CD14-positive monocyte (primary cell): ENCODE measurements at regions not wholly inside any gene's neighbourhood (a gene's known extent, or its start where the extent isn't known, plus 50 kb on each side); places are given as distances from the start of the nearest gene placed in this dataset.

ENCODE experiments used
- DNase-seq, 3 donors: peaks; one replicate each; pipeline ENCODE4 v3.0.0-alpha.2; 2011 to 2022
- H2AFZ ChIP-seq: 2 replicates; pipeline ENCODE4 v1.6.0; 2012; ENCODE audit warnings: mild to moderate bottlenecking, low read depth, low read length, inconsistent platforms; ENCODE audit not compliant: insufficient read depth, poor library complexity, severe bottlenecking
- H3K27ac ChIP-seq, 2 donors: 1 replicate in 1 of 2; 2 replicates in 1 of 2; pipeline ENCODE4 v1.5.1; 2012 to 2013; ENCODE audit warnings: low read length in 2 of 2, control low read depth in 1 of 2, inconsistent platforms in 1 of 2, low read depth in 1 of 2, mild to moderate bottlenecking in 1 of 2
- H3K27me3 ChIP-seq, 2 donors: one replicate each; pipeline versions ENCODE4 v1.6.0 to v1.6.1; 2011 to 2013; ENCODE audit warnings: low read length in 2 of 2; ENCODE audit not compliant: control insufficient read depth in 2 of 2, insufficient read depth in 2 of 2
- H3K36me3 ChIP-seq, 2 donors: replicated peaks in 1 of 2; 1 replicate in 1 of 2; 2 replicates in 1 of 2; pipeline versions ENCODE4 v1.5.1 to v1.6.1; 2012 to 2013; ENCODE audit warnings: low read length in 2 of 2, control low read depth in 1 of 2, inconsistent platforms in 1 of 2, mild to moderate bottlenecking in 1 of 2; ENCODE audit not compliant: insufficient read depth in 2 of 2, control insufficient read depth in 1 of 2
- H3K4me1 ChIP-seq, 2 donors: 1 replicate in 1 of 2; 2 replicates in 1 of 2; pipeline versions ENCODE4 v1.5.1 to v1.6.1; 2012 to 2013; ENCODE audit warnings: low read length in 2 of 2, control low read depth in 1 of 2, inconsistent platforms in 1 of 2, mild to moderate bottlenecking in 1 of 2, moderate library complexity in 1 of 2; ENCODE audit not compliant: insufficient read depth in 2 of 2, control insufficient read depth in 1 of 2
- H3K4me2 ChIP-seq: replicated peaks from 2 replicates; pipeline ENCODE3; 2012; ENCODE audit warnings: low read length, moderate library complexity, mild to moderate bottlenecking; ENCODE audit not compliant: poor library complexity, severe bottlenecking; ENCODE audit errors: extremely low read depth
- H3K4me3 ChIP-seq, 3 experiments: fragments of 200-600 bp in 1 of 3; sonication (generic) in 1 of 3; replicated peaks in 1 of 3; 1 replicate in 2 of 3; 2 replicates in 1 of 3; pipeline ENCODE4 v1.5.1; 2011 to 2013; ENCODE audit warnings: low read length in 3 of 3, mild to moderate bottlenecking in 3 of 3, control low read depth in 2 of 3, low read depth in 2 of 3, inconsistent platforms in 1 of 3, moderate library complexity in 1 of 3
- H3K79me2 ChIP-seq: 2 replicates; pipeline ENCODE4 v1.6.0; 2012; ENCODE audit warnings: mild to moderate bottlenecking, control low read depth, inconsistent platforms, low read length, moderate library complexity; ENCODE audit not compliant: insufficient read depth
- H3K9ac ChIP-seq: 2 replicates; pipeline ENCODE4 v1.6.0; 2017; ENCODE audit warnings: low read length, mild to moderate bottlenecking; ENCODE audit not compliant: insufficient read depth, poor library complexity, severe bottlenecking
- H3K9me3 ChIP-seq, 2 donors: replicated peaks in 1 of 2; 1 replicate in 1 of 2; 2 replicates in 1 of 2; pipeline versions ENCODE4 v1.5.1 to v1.6.1; 2012 to 2013; ENCODE audit warnings: low read length in 2 of 2, control low read depth in 1 of 2; ENCODE audit not compliant: control insufficient read depth in 1 of 2, insufficient read depth in 1 of 2
- H4K20me1 ChIP-seq: 2 replicates; pipeline ENCODE4 v1.6.0; 2012; ENCODE audit warnings: mild to moderate bottlenecking, low read length, control low read depth, moderate library complexity; ENCODE audit not compliant: insufficient read depth
- H3K27ac Mint-ChIP-seq, 7 donors: one replicate each; pipeline ENCODE4 v1.8.0; 2020; ENCODE audit warnings: mild to moderate bottlenecking in 7 of 7, mixed read lengths in 7 of 7, moderate library complexity in 6 of 7, inconsistent platforms in 2 of 7
- H3K27me3 Mint-ChIP-seq, 3 donors: one replicate each; pipeline ENCODE4 v1.8.0; 2021 to 2022; ENCODE audit warnings: low read depth in 3 of 3, mild to moderate bottlenecking in 3 of 3, mixed read lengths in 3 of 3, moderate library complexity in 3 of 3, inconsistent platforms in 1 of 3
- H3K36me3 Mint-ChIP-seq, 2 donors: one replicate each; pipeline ENCODE4 v1.8.0; 2020; ENCODE audit warnings: mixed read lengths in 2 of 2, inconsistent platforms in 1 of 2, mild to moderate bottlenecking in 1 of 2
- H3K4me1 Mint-ChIP-seq: one replicate; pipeline ENCODE4 v1.8.0; 2020; ENCODE audit warnings: mild to moderate bottlenecking, mixed read lengths
- H3K4me3 Mint-ChIP-seq, 2 donors: one replicate each; pipeline ENCODE4 v1.8.0; 2020; ENCODE audit warnings: mild to moderate bottlenecking in 2 of 2, mixed read lengths in 2 of 2, moderate library complexity in 1 of 2
- H3K9me3 Mint-ChIP-seq, 7 donors: one replicate each; pipeline ENCODE4 v1.8.0; 2020 to 2022; ENCODE audit warnings: mixed read lengths in 7 of 7, mild to moderate bottlenecking in 6 of 7, moderate library complexity in 6 of 7, inconsistent platforms in 2 of 7
- CTCF ChIP-seq: fragments of 200-600 bp; IDR thresholded peaks from one replicate; pipeline ENCODE4 v1.8.0; 2022; ENCODE audit warnings: antibody characterized with exemption, mild to moderate bottlenecking
- WGBS: methylation state at CpG from one replicate; pipeline ENCODE4 v1.1.5; 2013; ENCODE audit warnings: missing lambda C conversion rate; ENCODE audit not compliant: insufficient coverage; 5-methylcytosine and 5-hydroxymethylcytosine counted together
- intact Hi-C, 2 donors: fragments of 100-400 bp; cut with micrococcal nuclease; formaldehyde crosslinking; loops; one replicate each; pipeline versions ENCODE4 v1.15.0 to v1.15.1; 2023

GRCh38 chr15:96472681-96473080 is 142.2 kb downstream of the NR2F2 start:
- Mint-ChIP-seq H3K4me1 (no peaks in the 10 kb centered on the region), H3K4me3 (no peak overlapping the region), H3K36me3 (no peaks in the 10 kb centered on the region)

GRCh38 chr15:96473556-96473955 is 143.1 kb downstream of the NR2F2 start:
- no peaks in the 10 kb centered on the region for H4K20me1 ChIP-seq
- no peak overlapping the region for H3K27ac ChIP-seq
- WGBS: 100% methylated on average over 1 of the region's 5 CpGs
- no peaks in the 10 kb centered on the region for H3K4me1 ChIP-seq
- H3K27me3 Mint-ChIP-seq: peaks cover 8 to 10% (median 9%) of the 10 kb centered on the region in 3 donors
- no peaks in the 10 kb centered on the region for H3K4me1 Mint-ChIP-seq
- no peak overlapping the region for H3K9ac ChIP-seq
- no peaks in the 10 kb centered on the region for H3K9me3 ChIP-seq
- H3K36me3 Mint-ChIP-seq: no peaks in the 10 kb centered on the region
- H3K4me3 ChIP-seq: no peak overlapping the region
- DNase-seq: no peak
- no peaks in the 10 kb centered on the region for H3K79me2 ChIP-seq
- no peak overlapping the region for H3K27ac Mint-ChIP-seq
- no peak overlapping the region for H2AFZ ChIP-seq
- no peak for TF ChIP-seq CTCF
- intact Hi-C loops: no loop called here
- no peak overlapping the region for H3K4me3 Mint-ChIP-seq
- no peaks in the 10 kb centered on the region for H3K36me3 ChIP-seq
- no peak overlapping the region for H3K4me2 ChIP-seq
- H3K27me3 ChIP-seq: no peaks in the 10 kb centered on the region
- peaks cover 0 to 3% (median 0%) of the 10 kb centered on the region in 7 donors for H3K9me3 Mint-ChIP-seq

More at GRCh38 chr15:96472681-96473080, 142.2 kb downstream of the NR2F2 start:
- WGBS: 100% methylated on average over 1 of the region's 3 CpGs
- Mint-ChIP-seq H3K27me3 (peaks cover 8 to 12% (median 10%) of the 10 kb centered on the region in 3 donors), H3K27ac (no peak overlapping the region), H3K9me3 (peaks cover 0 to 4% (median 0%) of the 10 kb centered on the region in 7 donors)
- intact Hi-C loops: no loop called here
- Histone ChIP-seq H3K4me1 (no peaks in the 10 kb centered on the region), H4K20me1 (no peaks in the 10 kb centered on the region), H3K27ac (no peak overlapping the region), H3K4me3 (no peak overlapping the region), H3K79me2 (no peaks in the 10 kb centered on the region), H3K4me2 (no peak overlapping the region), H3K9ac (no peak overlapping the region), H3K36me3 (no peaks in the 10 kb centered on the region), H2AFZ (no peak overlapping the region), H3K9me3 (no peaks in the 10 kb centered on the region), H3K27me3 (no peaks in the 10 kb centered on the region)
- DNase-seq: no peak
- TF ChIP-seq CTCF: no peak
